Mesenchymal stem cell (in vitro differentiated cells and primary cell): ENCODE measurements at regions not wholly inside any gene's neighbourhood (a gene's known extent, or its start where the extent isn't known, plus 50 kb on each side); places are given as distances from the start of the nearest gene placed in this dataset.

Experiments
- DNase-seq: peaks from one replicate; pipeline ENCODE4 v3.0.0-alpha.2; 2013
- H2AFZ ChIP-seq: one replicate; pipeline ENCODE4 v1.6.1; 2013; ENCODE audit warnings: low read depth, mild to moderate bottlenecking, control low read depth, inconsistent platforms, low read length, moderate library complexity
- H2AK5ac ChIP-seq: 2 replicates; pipeline ENCODE4 v1.6.1; 2013; ENCODE audit warnings: low read length, moderate library complexity, mild to moderate bottlenecking, inconsistent platforms; ENCODE audit not compliant: severe bottlenecking
- H2BK120ac ChIP-seq: one replicate; pipeline ENCODE4 v1.6.1; 2013; ENCODE audit warnings: low read depth, mild to moderate bottlenecking, inconsistent platforms, low read length, moderate library complexity
- H2BK12ac ChIP-seq, 2 experiments: one replicate each; pipeline ENCODE4 v1.6.1; 2013; ENCODE audit warnings: inconsistent platforms in 2 of 2, low read length in 2 of 2, mild to moderate bottlenecking in 2 of 2, moderate library complexity in 2 of 2, control low read depth in 1 of 2
- H2BK15ac ChIP-seq: one replicate; pipeline ENCODE4 v1.6.1; 2013; ENCODE audit warnings: mild to moderate bottlenecking, low read depth, inconsistent platforms; ENCODE audit not compliant: poor library complexity, severe bottlenecking
- H2BK5ac ChIP-seq: 2 replicates; pipeline ENCODE4 v1.6.1; 2013; ENCODE audit warnings: low read depth, mild to moderate bottlenecking, low read length, control low read depth, inconsistent platforms; ENCODE audit not compliant: poor library complexity, severe bottlenecking
- H3K14ac ChIP-seq, 2 experiments: one replicate each; pipeline ENCODE4 v1.6.1; 2013; ENCODE audit warnings: inconsistent platforms in 2 of 2, low read length in 2 of 2, control low read depth in 1 of 2, mild to moderate bottlenecking in 1 of 2, moderate library complexity in 1 of 2
- H3K18ac ChIP-seq, 2 experiments: one replicate each; pipeline ENCODE4 v1.6.1; 2013; ENCODE audit warnings: inconsistent platforms in 2 of 2, low read length in 2 of 2, control low read depth in 1 of 2, low read depth in 1 of 2, mild to moderate bottlenecking in 1 of 2
- H3K23ac ChIP-seq, 2 experiments: one replicate each; pipeline ENCODE4 v1.6.1; 2013; ENCODE audit warnings: inconsistent platforms in 2 of 2, low read length in 2 of 2, mild to moderate bottlenecking in 2 of 2, moderate library complexity in 2 of 2, control low read depth in 1 of 2
- H3K27ac ChIP-seq: 2 replicates; pipeline ENCODE4 v1.5.1; 2013; ENCODE audit warnings: mild to moderate bottlenecking, moderate library complexity, low read length, control low read depth, inconsistent platforms; ENCODE audit not compliant: poor library complexity, severe bottlenecking
- H3K27me3 ChIP-seq, 2 experiments: 2 replicates each; pipeline versions ENCODE4 v1.6.1 to v1.7.0; 2013; ENCODE audit warnings: low read length in 2 of 2, mild to moderate bottlenecking in 2 of 2, moderate library complexity in 2 of 2, control low read depth in 1 of 2, inconsistent platforms in 1 of 2; ENCODE audit not compliant: control insufficient read depth in 1 of 2, insufficient read depth in 1 of 2
- H3K36me3 ChIP-seq, 2 experiments: 2 replicates each; pipeline versions ENCODE4 v1.6.1 to v1.7.0; 2013; ENCODE audit warnings: low read length in 2 of 2, control low read depth in 1 of 2, inconsistent platforms in 1 of 2, low read depth in 1 of 2, mild to moderate bottlenecking in 1 of 2; ENCODE audit not compliant: insufficient read depth in 2 of 2, control insufficient read depth in 1 of 2
- H3K4ac ChIP-seq, 2 experiments: one replicate each; pipeline ENCODE4 v1.6.1; 2013; ENCODE audit warnings: inconsistent platforms in 2 of 2, low read length in 2 of 2, mild to moderate bottlenecking in 2 of 2, moderate library complexity in 2 of 2, control low read depth in 1 of 2, low read depth in 1 of 2
- H3K4me1 ChIP-seq: 2 replicates; pipeline ENCODE4 v1.6.1; 2013; ENCODE audit warnings: low read depth, low read length, control low read depth; ENCODE audit not compliant: control insufficient read depth, insufficient read depth
- H3K4me2 ChIP-seq: 2 replicates; pipeline ENCODE4 v1.6.1; 2013; ENCODE audit warnings: low read length, mild to moderate bottlenecking, inconsistent platforms; ENCODE audit not compliant: poor library complexity, severe bottlenecking
- H3K4me3 ChIP-seq, 2 experiments: 2 replicates each; pipeline versions ENCODE4 v1.5.1 to v1.7.0; 2013; ENCODE audit warnings: low read length in 2 of 2, mild to moderate bottlenecking in 2 of 2, control low read depth in 1 of 2, low read depth in 1 of 2; ENCODE audit not compliant: insufficient read depth in 1 of 2
- H3K79me1 ChIP-seq: replicated peaks from 2 replicates; pipeline ENCODE4 v1.6.1; 2013; ENCODE audit warnings: mild to moderate bottlenecking, control low read depth, low read length, inconsistent platforms; ENCODE audit not compliant: poor library complexity, severe bottlenecking
- H3K9ac ChIP-seq: 2 replicates; pipeline ENCODE4 v1.7.0; 2013; ENCODE audit warnings: mild to moderate bottlenecking, low read length, moderate library complexity
- H3K9me3 ChIP-seq: 2 replicates; pipeline ENCODE4 v1.7.0; 2013; ENCODE audit warnings: mild to moderate bottlenecking, low read length; ENCODE audit not compliant: control insufficient read depth
- H4K8ac ChIP-seq: one replicate; pipeline ENCODE4 v1.6.1; 2013; ENCODE audit warnings: inconsistent platforms, mild to moderate bottlenecking, low read length, moderate library complexity
- H4K91ac ChIP-seq: one replicate; pipeline ENCODE4 v1.6.1; 2013; ENCODE audit warnings: mild to moderate bottlenecking, low read length, inconsistent platforms
- WGBS: methylation state at CpG from one replicate; pipeline ENCODE4 v1.1.7; 2013; ENCODE audit warnings: mixed read lengths; 5-methylcytosine and 5-hydroxymethylcytosine counted together

DNA sequence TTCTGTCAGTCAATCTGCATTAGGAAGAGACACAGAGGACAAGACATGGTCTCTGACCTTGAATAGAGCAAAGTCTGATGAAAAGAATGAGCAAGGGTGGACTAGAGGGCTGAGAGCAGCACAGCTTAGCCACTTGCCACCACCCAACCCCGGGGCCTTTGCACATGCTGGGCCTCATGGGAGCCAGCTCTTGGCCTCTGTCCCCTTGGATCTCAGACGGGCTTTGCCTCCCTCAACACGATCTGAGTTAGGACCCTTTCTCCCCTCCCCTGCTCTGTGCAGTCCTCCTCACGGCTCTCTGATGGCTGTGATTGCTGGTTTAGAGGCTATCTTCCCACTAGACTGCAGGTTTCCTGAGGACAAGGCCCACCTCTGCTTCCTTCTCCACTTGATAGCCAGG is 131.6 kb upstream of the B3GAT1 start:
- no peak overlapping the region for H3K18ac ChIP-seq
- no peak overlapping the region for H3K27ac ChIP-seq
- H2BK15ac ChIP-seq, result no peak overlapping the region
- H2BK120ac ChIP-seq, result no peak overlapping the region
- 35% methylated on average over 2 of the region's 4 CpGs for WGBS
- DNase-seq, result no peak
- no peak overlapping the region for H3K9ac ChIP-seq
- H4K91ac ChIP-seq, result no peak overlapping the region
- no peak overlapping the region for H3K4me2 ChIP-seq
- no peaks in the 10 kb centered on the region for H3K4me1 ChIP-seq
- no peak overlapping the region for H3K4ac ChIP-seq
- H3K4me3 ChIP-seq, result no peak overlapping the region
- H3K36me3 ChIP-seq, result peaks cover 0 to 3% of the 10 kb centered on the region in 2 experiments
- H3K27me3 ChIP-seq, result no peaks in the 10 kb centered on the region
- no peak overlapping the region for H3K23ac ChIP-seq
- H4K8ac ChIP-seq, result no peak overlapping the region
- no peak overlapping the region for H2AFZ ChIP-seq
- no peak overlapping the region for H2BK5ac ChIP-seq
- no peak overlapping the region for H2AK5ac ChIP-seq
- H2BK12ac ChIP-seq, result no peak overlapping the region
- H3K79me1 ChIP-seq, result no peaks in the 10 kb centered on the region
- H3K9me3 ChIP-seq, result no peaks in the 10 kb centered on the region
- no peak overlapping the region for H3K14ac ChIP-seq

DNA sequence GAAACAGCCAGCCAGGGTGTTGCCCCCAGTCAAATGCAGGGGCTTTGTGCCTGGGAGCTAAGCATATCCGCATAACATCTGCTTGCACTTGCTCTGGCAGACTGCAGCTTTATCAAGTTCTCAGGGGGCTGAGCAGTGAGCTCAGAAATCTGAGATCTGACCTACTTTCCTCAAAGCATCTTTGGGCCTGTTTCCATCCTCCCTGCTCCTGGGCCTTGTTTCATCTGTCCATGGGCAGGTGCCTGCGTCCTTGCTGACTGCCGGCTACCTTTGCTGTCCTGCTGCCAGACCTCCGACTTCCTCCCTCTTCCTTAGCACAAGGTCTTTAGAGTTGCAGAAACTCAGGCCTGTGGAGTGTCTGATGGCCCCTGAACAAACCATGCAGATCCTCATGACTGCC is 131.2 kb upstream of the B3GAT1 start:
- no peak overlapping the region for H2AK5ac ChIP-seq
- H3K23ac ChIP-seq, result no peak overlapping the region
- H3K27me3 ChIP-seq, result no peaks in the 10 kb centered on the region
- 84% methylated on average over 4 of the region's 4 CpGs for WGBS
- no peak overlapping the region for H3K4me3 ChIP-seq
- no peak overlapping the region for H3K9ac ChIP-seq
- H3K4me1 ChIP-seq, result no peaks in the 10 kb centered on the region
- no peaks in the 10 kb centered on the region for H3K79me1 ChIP-seq
- no peak overlapping the region for H3K18ac ChIP-seq
- H3K4me2 ChIP-seq, result no peak overlapping the region
- H4K8ac ChIP-seq, result no peak overlapping the region
- no peak overlapping the region for H2BK5ac ChIP-seq
- no peak overlapping the region for H3K4ac ChIP-seq
- peaks cover 0 to 3% of the 10 kb centered on the region in 2 experiments for H3K36me3 ChIP-seq
- no peak overlapping the region for H3K27ac ChIP-seq
- no peak for DNase-seq
- no peak overlapping the region for H3K14ac ChIP-seq
- no peak overlapping the region for H2BK12ac ChIP-seq
- H3K9me3 ChIP-seq, result no peaks in the 10 kb centered on the region
- no peak overlapping the region for H2BK15ac ChIP-seq
- no peak overlapping the region for H2BK120ac ChIP-seq
- no peak overlapping the region for H4K91ac ChIP-seq
- no peak overlapping the region for H2AFZ ChIP-seq

DNA sequence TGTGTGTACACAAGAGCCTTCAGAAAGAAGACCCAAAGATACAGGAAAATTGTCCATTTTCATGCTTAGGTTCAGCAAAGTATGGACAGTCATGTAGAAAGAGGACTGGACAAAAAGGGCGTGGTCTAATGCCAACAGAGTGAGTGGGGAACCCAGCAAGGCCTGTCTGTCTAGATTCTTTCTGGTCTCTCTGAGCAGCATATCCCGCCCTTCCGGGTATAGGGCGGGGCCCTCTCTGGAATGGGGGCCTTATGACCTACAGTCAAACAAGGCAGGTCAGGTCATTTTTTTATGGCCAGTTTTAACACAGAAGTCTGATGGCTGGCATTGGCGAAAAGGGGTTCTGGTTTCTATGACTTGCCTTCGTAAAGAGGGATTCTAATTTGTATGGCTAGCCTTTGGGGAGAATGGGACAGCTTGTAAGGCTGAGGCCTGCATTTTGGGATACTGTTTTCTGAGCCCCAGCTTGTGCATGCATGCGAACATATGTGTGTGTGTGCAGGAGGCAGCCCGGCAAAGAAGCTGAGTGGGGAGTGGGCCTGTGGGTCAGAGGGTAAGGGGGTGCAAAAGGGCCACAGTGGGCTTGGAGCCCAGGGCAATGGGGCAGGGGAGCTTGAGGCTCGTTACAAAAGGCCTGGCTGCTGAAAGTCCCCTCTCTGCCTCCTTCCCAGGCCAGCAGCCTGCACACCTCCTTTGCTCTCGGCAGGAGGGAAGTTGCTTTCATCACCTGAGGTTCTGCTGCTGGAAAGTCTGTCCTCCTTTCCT is 130.5 kb upstream of the B3GAT1 start:
- H2BK15ac ChIP-seq, result no peak overlapping the region
- WGBS, result 69% methylated on average over 10 of the region's 10 CpGs

DNA sequence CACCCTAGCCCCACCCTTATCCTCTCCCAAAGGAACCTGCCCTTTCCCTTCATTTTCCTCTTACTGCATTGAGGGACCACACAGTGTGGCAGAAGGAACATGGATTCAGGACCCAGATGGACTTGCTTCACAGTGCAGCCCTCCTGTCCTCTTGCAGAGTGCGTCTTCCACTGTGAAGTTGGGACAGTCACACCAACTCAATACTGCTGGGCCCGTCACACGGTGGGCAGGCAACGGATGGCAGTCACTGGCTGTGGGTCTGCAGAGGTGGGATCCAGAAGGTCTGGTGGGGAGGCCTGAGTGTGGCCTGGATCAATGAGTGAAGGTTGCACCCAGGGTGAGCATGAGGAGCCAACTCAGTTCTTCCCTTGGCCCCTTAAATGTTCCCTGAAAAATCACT is 129.9 kb upstream of the B3GAT1 start:
- DNase-seq, result no peak
- H2AK5ac ChIP-seq, result no peak overlapping the region
- no peaks in the 10 kb centered on the region for H3K4me1 ChIP-seq
- no peak overlapping the region for H2BK12ac ChIP-seq
- peak overlapping the region; percentile 59 for H4K8ac ChIP-seq
- no peak overlapping the region for H3K23ac ChIP-seq
- H3K9me3 ChIP-seq, result no peaks in the 10 kb centered on the region
- H3K18ac ChIP-seq, result no peak overlapping the region
- no peak overlapping the region for H3K4me3 ChIP-seq
- H3K36me3 ChIP-seq, result peaks cover 0 to 3% of the 10 kb centered on the region in 2 experiments
- H3K79me1 ChIP-seq, result no peaks in the 10 kb centered on the region
- H4K91ac ChIP-seq, result no peak overlapping the region
- H3K9ac ChIP-seq, result no peak overlapping the region
- H2BK120ac ChIP-seq, result no peak overlapping the region
- no peak overlapping the region for H3K14ac ChIP-seq
- no peak overlapping the region for H3K4me2 ChIP-seq
- H2BK15ac ChIP-seq, result no peak overlapping the region
- H3K27ac ChIP-seq, result no peak overlapping the region
- no peak overlapping the region for H2AFZ ChIP-seq
- H3K27me3 ChIP-seq, result no peaks in the 10 kb centered on the region
- 86% methylated on average over 4 of the region's 4 CpGs for WGBS
- no peak overlapping the region for H3K4ac ChIP-seq
- no peak overlapping the region for H2BK5ac ChIP-seq

More for the DNA sequence above, 130.5 kb upstream of the B3GAT1 start:
- Histone ChIP-seq H3K27ac (no peak overlapping the region), H3K79me1 (no peaks in the 10 kb centered on the region), H3K27me3 (no peaks in the 10 kb centered on the region), H3K23ac (no peak overlapping the region), H2BK120ac (no peak overlapping the region), H2AK5ac (no peak overlapping the region), H3K4me1 (no peaks in the 10 kb centered on the region), H2AFZ (no peak overlapping the region), H3K18ac (no peak overlapping the region), H2BK12ac (no peak overlapping the region), H2BK5ac (no peak overlapping the region), H3K9ac (no peak overlapping the region), H3K14ac (no peak overlapping the region), H3K9me3 (no peaks in the 10 kb centered on the region), H3K36me3 (peaks cover 0 to 3% of the 10 kb centered on the region in 2 experiments), H4K91ac (no peak overlapping the region), H4K8ac (no peak overlapping the region), H3K4me3 (no peak overlapping the region), H3K4ac (no peak overlapping the region), H3K4me2 (no peak overlapping the region)
- DNase-seq, result no peak
